ENCODE measurements at regions not wholly inside any gene's neighbourhood (a gene's known extent, or its start where the extent isn't known, plus 50 kb on each side); places are given as distances from the start of the nearest gene placed in this dataset.
"Not testable (repeated sequence)": the region's sequence is repeated elsewhere in the genome, so short reads cannot be mapped to it uniquely, and the experiment has no call there.

- Histone ChIP-seq H3K27me3 (replicated peaks; ENCODE audit: insufficient read depth, low read depth, low read length, poor library complexity) (no peaks in the 10 kb centered on the region), H3K9me3 (ENCODE audit: low read depth, low read length, poor library complexity, severe bottlenecking) (no peaks in the 10 kb centered on the region), H3K27ac (ENCODE audit: low read depth, low read length, poor library complexity, severe bottlenecking) (no peak overlapping the region), H3K4me3 (ENCODE audit: low read depth, low read length, poor library complexity, severe bottlenecking) (no peak overlapping the region), H3K4me1 (ENCODE audit: insufficient read depth, low read length, poor library complexity, severe bottlenecking) (no peaks in the 10 kb centered on the region), H3K36me3 (ENCODE audit: insufficient read depth, low read length, poor library complexity, severe bottlenecking) (no peaks in the 10 kb centered on the region)
- peak; percentile 7 for DNase-seq (ENCODE audit: low spot score)
- no TSS peak for BruUV-seq (replicated peaks)
- intact Hi-C loops (cut with micrococcal nuclease; ENCODE audit: unreplicated experiment): no loop called here
- TF ChIP-seq EZH2 (IDR thresholded peaks at IDR 0.05; ENCODE audit: borderline replicate concordance, low read depth, low read length, poor library complexity, severe bottlenecking) (no peak), CTCF (conservative IDR thresholded peaks at IDR 0.05; ENCODE audit: low read depth, low read length) (no peak)
- POLR2A ChIA-PET (ENCODE audit: low non-redundant PET): no interaction called here
- CTCF ChIA-PET: no interaction called here
Observed at GRCh38 chr3:102374863-102375634, 59.8 kb upstream of the ZPLD1 start.

GRCh38 chr3:102378216-102378615 lies 56.6 kb upstream of the ZPLD1 start:
- ChIA-PET POLR2A (ENCODE audit: low non-redundant PET) (no interaction called here), CTCF (no interaction called here)
- TF ChIP-seq EZH2 (IDR thresholded peaks at IDR 0.05; ENCODE audit: borderline replicate concordance, low read depth, low read length, poor library complexity, severe bottlenecking) (no peak), CTCF (conservative IDR thresholded peaks at IDR 0.05; ENCODE audit: low read depth, low read length) (no peak)
- no peak for DNase-seq (ENCODE audit: low spot score)
- intact Hi-C loops (cut with micrococcal nuclease; ENCODE audit: unreplicated experiment): no loop called here
- Histone ChIP-seq H3K27ac (ENCODE audit: low read depth, low read length, poor library complexity, severe bottlenecking) (no peak overlapping the region), H3K27me3 (replicated peaks; ENCODE audit: insufficient read depth, low read depth, low read length, poor library complexity) (no peaks in the 10 kb centered on the region), H3K4me3 (ENCODE audit: low read depth, low read length, poor library complexity, severe bottlenecking) (no peak overlapping the region), H3K36me3 (ENCODE audit: insufficient read depth, low read length, poor library complexity, severe bottlenecking) (no peaks in the 10 kb centered on the region), H3K9me3 (ENCODE audit: low read depth, low read length, poor library complexity, severe bottlenecking) (no peaks in the 10 kb centered on the region), H3K4me1 (ENCODE audit: insufficient read depth, low read length, poor library complexity, severe bottlenecking) (no peaks in the 10 kb centered on the region)
- no TSS peak for BruUV-seq (replicated peaks)

- intact Hi-C loops (cut with micrococcal nuclease; ENCODE audit: unreplicated experiment); H3K9me3 ChIP-seq (ENCODE audit: low read depth, low read length, poor library complexity, severe bottlenecking); CTCF ChIA-PET; H3K36me3 ChIP-seq (ENCODE audit: insufficient read depth, low read length, poor library complexity, severe bottlenecking); H3K27me3 ChIP-seq (replicated peaks; ENCODE audit: insufficient read depth, low read depth, low read length, poor library complexity); BruUV-seq (replicated peaks); POLR2A ChIA-PET (ENCODE audit: low non-redundant PET); H3K4me1 ChIP-seq (ENCODE audit: insufficient read depth, low read length, poor library complexity, severe bottlenecking); DNase-seq (ENCODE audit: low spot score); H3K27ac ChIP-seq (ENCODE audit: low read depth, low read length, poor library complexity, severe bottlenecking); H3K4me3 ChIP-seq (ENCODE audit: low read depth, low read length, poor library complexity, severe bottlenecking): not testable (repeated sequence)
Observed at GRCh38 chr3:102382201-102382600, 52.6 kb upstream of the ZPLD1 start.

Data from A673 (cell line).